ENCODE measurements at regions not wholly inside any gene's neighbourhood (a gene's known extent, or its start where the extent isn't known, plus 50 kb on each side); places are given as distances from the start of the nearest gene placed in this dataset.

GRCh38 chr2:230657906-230658305 lies 54.7 kb upstream of the CAB39 start:
- TF ChIP-seq CTCF (IDR thresholded peaks at IDR 0.05) (no peak), ZNF263 (CRISPR knock-in tag; IDR thresholded peaks at IDR 0.05; ENCODE audit: low read depth) (no peak), ZBTB21 (CRISPR knock-in tag; IDR thresholded peaks at IDR 0.05; ENCODE audit: borderline replicate concordance) (no peak), FOXP1 (CRISPR knock-in tag; IDR thresholded peaks at IDR 0.05; ENCODE audit: borderline replicate concordance) (no peak), NR2C2 (CRISPR knock-in tag; IDR thresholded peaks at IDR 0.05) (no peak), ATF2 (CRISPR knock-in tag; IDR thresholded peaks at IDR 0.05; ENCODE audit: borderline replicate concordance, low read depth) (no peak)
- TF ChIP-seq, protein P1, sequence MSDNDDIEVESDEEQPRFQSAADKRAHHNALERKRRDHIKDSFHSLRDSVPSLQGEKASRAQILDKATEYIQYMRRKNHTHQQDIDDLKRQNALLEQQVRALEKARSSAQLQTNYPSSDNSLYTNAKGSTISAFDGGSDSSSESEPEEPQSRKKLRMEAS (CRISPR knock-in tag; IDR thresholded peaks at IDR 0.05): no peak
